Calu3 (cell line): ENCODE measurements at regions not wholly inside any gene's neighbourhood (a gene's known extent, or its start where the extent isn't known, plus 50 kb on each side); places are given as distances from the start of the nearest gene placed in this dataset.

Experiments
- BruUV-seq: library from RNA; stranded (reverse); fragments of 400-500 nt; replicated peaks from 2 replicates; lab custom pipeline; 2021; lab: Mats Ljungman, UMichigan
- CTCF ChIA-PET: fragments of 300-600 bp; sonication (Branson Sonifier 250); formaldehyde crosslinking; loops from one replicate; lab custom pipeline; 2022; ENCODE audit warnings: antibody characterized with exemption; lab: Charles Lee
- DNase-seq: peaks from one replicate; pipeline ENCODE4 v3.0.0; 2022
- H3K27ac Mint-ChIP-seq: one replicate; pipeline ENCODE4 v1.8.0; 2022; ENCODE audit warnings: mixed read lengths; ENCODE audit not compliant: unreplicated experiment
- H3K27me3 Mint-ChIP-seq: one replicate; pipeline ENCODE4 v1.8.0; 2022; ENCODE audit warnings: mixed read lengths; ENCODE audit not compliant: unreplicated experiment
- H3K36me3 Mint-ChIP-seq: one replicate; pipeline ENCODE4 v1.8.0; 2022; ENCODE audit warnings: mild to moderate bottlenecking, moderate library complexity, mixed read lengths; ENCODE audit not compliant: insufficient read depth, unreplicated experiment
- H3K4me1 Mint-ChIP-seq: one replicate; pipeline ENCODE4 v1.8.0; 2022; ENCODE audit warnings: mild to moderate bottlenecking, low read depth, mixed read lengths; ENCODE audit not compliant: unreplicated experiment
- H3K4me3 Mint-ChIP-seq: one replicate; pipeline ENCODE4 v1.8.0; 2022; ENCODE audit warnings: mild to moderate bottlenecking, low read depth, moderate library complexity, mixed read lengths; ENCODE audit not compliant: unreplicated experiment
- H3K9me3 Mint-ChIP-seq: one replicate; pipeline ENCODE4 v1.8.0; 2022; ENCODE audit warnings: low read depth, mixed read lengths; ENCODE audit not compliant: unreplicated experiment
- intact Hi-C: fragments of 100-400 bp; cut with micrococcal nuclease; formaldehyde crosslinking; loops from one replicate; pipeline ENCODE4 v1.10.0; 2022; ENCODE audit not compliant: unreplicated experiment
- TF ChIP-seq, protein P1 (sequence below): fragments of 200-600 bp; IDR thresholded peaks from one replicate; pipeline ENCODE4 v1.8.0; 2022; ENCODE audit warnings: antibody characterized with exemption; ENCODE audit not compliant: unreplicated experiment

- Mint-ChIP-seq H3K27me3 (no peaks in the 10 kb centered on the region), H3K36me3 (peaks cover 10% of the 10 kb centered on the region), H3K9me3 (no peaks in the 10 kb centered on the region), H3K27ac (no peak overlapping the region), H3K4me1 (peaks cover 18% of the 10 kb centered on the region), H3K4me3 (no peak overlapping the region)
- CTCF ChIA-PET: no interaction called here
- DNase-seq: no peak
- BruUV-seq: no TSS peak
- intact Hi-C loops: loop anchor here (2.0 kb wide), 1 partner anchor 39 kb away; no protein-coding TSS in a partner anchor
- TF ChIP-seq, protein P1, sequence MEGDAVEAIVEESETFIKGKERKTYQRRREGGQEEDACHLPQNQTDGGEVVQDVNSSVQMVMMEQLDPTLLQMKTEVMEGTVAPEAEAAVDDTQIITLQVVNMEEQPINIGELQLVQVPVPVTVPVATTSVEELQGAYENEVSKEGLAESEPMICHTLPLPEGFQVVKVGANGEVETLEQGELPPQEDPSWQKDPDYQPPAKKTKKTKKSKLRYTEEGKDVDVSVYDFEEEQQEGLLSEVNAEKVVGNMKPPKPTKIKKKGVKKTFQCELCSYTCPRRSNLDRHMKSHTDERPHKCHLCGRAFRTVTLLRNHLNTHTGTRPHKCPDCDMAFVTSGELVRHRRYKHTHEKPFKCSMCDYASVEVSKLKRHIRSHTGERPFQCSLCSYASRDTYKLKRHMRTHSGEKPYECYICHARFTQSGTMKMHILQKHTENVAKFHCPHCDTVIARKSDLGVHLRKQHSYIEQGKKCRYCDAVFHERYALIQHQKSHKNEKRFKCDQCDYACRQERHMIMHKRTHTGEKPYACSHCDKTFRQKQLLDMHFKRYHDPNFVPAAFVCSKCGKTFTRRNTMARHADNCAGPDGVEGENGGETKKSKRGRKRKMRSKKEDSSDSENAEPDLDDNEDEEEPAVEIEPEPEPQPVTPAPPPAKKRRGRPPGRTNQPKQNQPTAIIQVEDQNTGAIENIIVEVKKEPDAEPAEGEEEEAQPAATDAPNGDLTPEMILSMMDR: no peak
Observed at GRCh38 chr22:27201741-27202140, 544.4 kb downstream of the MIAT start.

GRCh38 chr22:27203276-27203660 is 545.9 kb downstream of the MIAT start:
- peak overlapping the region; percentile 63 for H3K27ac Mint-ChIP-seq
- H3K9me3 Mint-ChIP-seq: no peaks in the 10 kb centered on the region
- H3K4me3 Mint-ChIP-seq: peak overlapping the region; percentile 27
- TF ChIP-seq, protein P1: no peak
- H3K27me3 Mint-ChIP-seq: no peaks in the 10 kb centered on the region
- intact Hi-C loops: loop anchor here (2.0 kb wide), 1 partner anchor 38 kb away; no protein-coding TSS in a partner anchor
- BruUV-seq: no TSS peak
- peaks cover 10% of the 10 kb centered on the region for H3K36me3 Mint-ChIP-seq
- DNase-seq: no peak
- peaks cover 18% of the 10 kb centered on the region for H3K4me1 Mint-ChIP-seq
- CTCF ChIA-PET: no interaction called here

DNA sequence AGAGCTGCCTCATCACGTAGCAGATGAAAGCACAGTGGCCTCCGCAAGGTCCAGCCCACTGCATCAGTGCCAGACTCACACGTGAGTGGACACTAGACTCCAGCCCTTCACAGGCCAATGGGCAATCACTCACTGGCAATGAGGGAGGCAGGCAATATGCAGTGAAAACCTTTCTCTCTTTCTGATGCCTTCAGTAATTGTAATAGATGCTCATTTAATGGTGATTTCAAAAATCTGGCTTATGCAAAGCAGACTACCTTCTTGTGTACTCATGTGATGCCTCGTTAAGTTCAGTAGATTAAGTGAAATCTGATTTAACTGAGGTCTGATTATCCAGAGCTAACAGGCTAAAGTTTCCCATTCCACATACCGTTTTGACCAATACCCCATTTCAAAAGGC is 546.9 kb downstream of the MIAT start:
- no peak overlapping the region for H3K4me3 Mint-ChIP-seq
- no TSS peak for BruUV-seq
- intact Hi-C loops: no loop called here
- DNase-seq: no peak
- TF ChIP-seq, protein P1: no peak
- no peaks in the 10 kb centered on the region for H3K9me3 Mint-ChIP-seq
- H3K36me3 Mint-ChIP-seq: peaks cover 10% of the 10 kb centered on the region
- H3K27ac Mint-ChIP-seq: no peak overlapping the region
- H3K27me3 Mint-ChIP-seq: no peaks in the 10 kb centered on the region
- peaks cover 18% of the 10 kb centered on the region for H3K4me1 Mint-ChIP-seq
- CTCF ChIA-PET: no interaction called here

DNA sequence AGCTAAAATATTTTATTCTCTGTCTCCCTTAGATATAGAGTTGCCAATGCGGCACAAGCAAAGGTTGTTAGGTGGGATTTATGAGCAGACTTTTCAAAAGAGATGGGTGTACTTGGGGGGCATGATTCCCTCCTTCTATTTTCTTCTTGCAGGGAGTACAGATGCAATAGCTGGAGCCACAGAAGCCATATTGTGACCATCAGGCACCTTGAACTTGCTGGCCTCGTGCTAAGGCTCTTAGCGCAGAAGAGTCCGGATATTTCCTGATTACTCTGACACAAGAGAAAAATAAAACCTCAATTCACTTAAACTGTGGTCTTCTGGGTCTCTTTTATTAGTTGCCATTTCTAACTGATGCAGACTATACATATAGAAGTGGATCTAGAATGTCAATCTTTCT is 547.4 kb downstream of the MIAT start:
- CTCF ChIA-PET: no interaction called here
- TF ChIP-seq, protein P1: no peak
- no peaks in the 10 kb centered on the region for H3K9me3 Mint-ChIP-seq
- H3K36me3 Mint-ChIP-seq: peaks cover 10% of the 10 kb centered on the region
- H3K4me3 Mint-ChIP-seq: no peak overlapping the region
- no peak for DNase-seq
- no TSS peak for BruUV-seq
- peaks cover 18% of the 10 kb centered on the region for H3K4me1 Mint-ChIP-seq
- H3K27me3 Mint-ChIP-seq: no peaks in the 10 kb centered on the region
- intact Hi-C loops: no loop called here
- H3K27ac Mint-ChIP-seq: no peak overlapping the region
